Activated T-helper 1 cell treated with anti-CD3 and anti-CD28 coated beads, Interleukin-12 subunit alpha, Interleukin-12 subunit beta, Interleukin-2, Interleukin-4 antibody, amounts not matched to agents 30 ng/mL and 10 ng/mL and 1 ng/mL, durations not matched to agents 14 hours and 24 hours and 36 hours (primary cell): ENCODE measurements at regions not wholly inside any gene's neighbourhood (a gene's known extent, or its start where the extent isn't known, plus 50 kb on each side); places are given as distances from the start of the nearest gene placed in this dataset.

Source experiments
- DNase-seq: peaks from one replicate; pipeline ENCODE4 v3.0.0; 2021; ENCODE audit warnings: low spot score
- H3K27ac Mint-ChIP-seq: one replicate; pipeline ENCODE4 v1.8.0; 2021; ENCODE audit warnings: mild to moderate bottlenecking, mixed read lengths
- H3K27me3 Mint-ChIP-seq: one replicate; pipeline ENCODE4 v1.8.0; 2022; ENCODE audit warnings: mild to moderate bottlenecking, moderate library complexity, mixed read lengths; ENCODE audit not compliant: insufficient read depth
- H3K36me3 Mint-ChIP-seq: one replicate; pipeline ENCODE4 v1.8.0; 2021; ENCODE audit warnings: low read depth, mixed read lengths
- H3K4me1 Mint-ChIP-seq: one replicate; pipeline ENCODE4 v1.8.0; 2021; ENCODE audit warnings: low read depth, mixed read lengths
- H3K4me3 Mint-ChIP-seq: one replicate; pipeline ENCODE4 v1.8.0; 2021; ENCODE audit warnings: mild to moderate bottlenecking, moderate library complexity, mixed read lengths
- H3K9me3 Mint-ChIP-seq: one replicate; pipeline ENCODE4 v1.8.0; 2021; ENCODE audit warnings: mixed read lengths
- intact Hi-C: fragments of 100-400 bp; cut with micrococcal nuclease; formaldehyde crosslinking; loops from one replicate; pipeline ENCODE4 v1.15.1; 2024

DNA sequence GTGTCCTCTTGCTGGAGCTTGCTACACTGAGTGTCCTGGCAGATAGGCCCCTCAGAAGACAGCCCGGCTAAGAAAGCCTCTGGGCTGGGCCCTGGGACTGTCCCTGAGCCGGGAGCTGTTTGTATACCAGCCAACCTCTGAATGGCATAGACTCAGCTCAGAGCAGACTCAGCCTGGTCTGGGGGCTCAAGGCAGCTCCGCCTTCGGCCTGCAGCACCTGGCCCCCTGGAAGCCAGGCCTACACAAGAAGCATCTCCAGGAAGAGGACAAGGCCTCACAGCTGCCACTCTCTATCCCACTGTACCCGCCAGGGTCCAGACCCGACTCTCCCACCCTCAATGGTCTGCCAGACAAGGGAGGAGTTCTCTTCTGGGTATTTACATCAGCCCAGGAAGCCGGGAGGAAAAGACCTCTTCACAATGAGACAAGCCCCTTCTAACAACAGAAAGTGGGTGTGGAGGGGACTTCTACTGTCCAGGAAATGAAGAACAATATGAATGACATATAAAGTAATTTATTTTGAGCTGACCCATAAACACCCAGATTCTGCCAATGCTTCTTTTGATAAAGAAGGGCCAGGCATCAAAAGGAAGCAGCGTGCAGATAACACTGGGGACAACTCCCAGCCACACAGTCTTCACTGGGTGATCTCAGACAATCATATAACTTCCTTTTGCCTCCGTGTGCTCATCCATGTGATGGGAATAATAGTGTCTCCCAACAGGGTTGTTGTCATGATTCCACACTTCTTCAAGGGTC lies 110.2 kb downstream of the TPRA1 start:
- H3K4me1 Mint-ChIP-seq = peaks cover 18% of the 10 kb centered on the region
- no peaks in the 10 kb centered on the region for H3K36me3 Mint-ChIP-seq
- H3K27ac Mint-ChIP-seq = no peak overlapping the region
- intact Hi-C loops = no loop called here
- DNase-seq = no peak
- H3K9me3 Mint-ChIP-seq = no peaks in the 10 kb centered on the region
- no peak overlapping the region for H3K4me3 Mint-ChIP-seq
- H3K27me3 Mint-ChIP-seq = peaks cover 19% of the 10 kb centered on the region

DNA sequence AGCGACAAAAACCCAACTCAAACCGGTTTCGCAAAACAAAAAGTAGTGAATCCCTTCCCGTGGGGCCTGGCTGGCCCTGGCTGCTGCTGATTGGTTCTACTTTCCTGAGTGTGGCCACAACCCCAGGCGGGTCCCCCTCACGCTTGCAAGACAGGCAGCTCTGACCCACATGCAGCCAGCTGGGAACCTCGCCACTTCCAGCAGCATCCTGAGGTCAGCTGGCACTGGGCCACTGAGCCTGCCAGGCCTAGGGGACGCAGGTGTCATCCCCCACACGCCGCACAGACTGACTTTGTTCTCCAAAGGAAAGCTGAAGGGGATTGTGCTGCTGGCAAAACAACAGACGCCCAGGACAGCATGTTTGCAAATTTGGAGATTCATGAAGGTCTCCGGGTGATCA lies 111.1 kb downstream of the TPRA1 start:
- no peaks in the 10 kb centered on the region for H3K36me3 Mint-ChIP-seq
- intact Hi-C loops = no loop called here
- no peak overlapping the region for H3K27ac Mint-ChIP-seq

DNA sequence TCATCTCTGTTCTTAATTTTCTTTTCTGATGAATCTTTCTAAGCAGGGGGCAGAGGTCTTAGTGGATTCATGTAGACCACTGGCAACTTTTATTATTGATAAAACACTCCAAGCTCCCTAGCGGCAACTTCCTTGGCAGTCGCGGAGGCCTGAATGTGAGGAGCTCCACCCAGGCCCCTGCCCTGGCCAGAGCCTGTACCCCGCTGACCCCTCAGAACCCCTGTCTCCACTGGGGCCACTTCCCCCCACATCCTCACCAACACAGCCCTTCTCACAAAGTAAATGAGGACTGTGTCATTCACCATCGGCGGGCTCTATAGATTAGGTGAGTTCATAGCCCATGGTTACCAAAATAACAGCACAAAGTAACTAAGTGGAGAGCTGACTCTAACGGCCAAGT lies 111.6 kb downstream of the TPRA1 start:
- Mint-ChIP-seq H3K9me3 (no peaks in the 10 kb centered on the region), H3K4me3 (no peak overlapping the region), H3K36me3 (no peaks in the 10 kb centered on the region), H3K27ac (no peak overlapping the region), H3K4me1 (peaks cover 11% of the 10 kb centered on the region), H3K27me3 (peaks cover 24% of the 10 kb centered on the region)
- intact Hi-C loops = no loop called here
- no peak for DNase-seq

More for the DNA sequence above, 111.1 kb downstream of the TPRA1 start:
- Mint-ChIP-seq H3K4me3 (no peak overlapping the region), H3K9me3 (no peaks in the 10 kb centered on the region), H3K4me1 (peaks cover 11% of the 10 kb centered on the region), H3K27me3 (peaks cover 23% of the 10 kb centered on the region)
- DNase-seq = no peak

DNA sequence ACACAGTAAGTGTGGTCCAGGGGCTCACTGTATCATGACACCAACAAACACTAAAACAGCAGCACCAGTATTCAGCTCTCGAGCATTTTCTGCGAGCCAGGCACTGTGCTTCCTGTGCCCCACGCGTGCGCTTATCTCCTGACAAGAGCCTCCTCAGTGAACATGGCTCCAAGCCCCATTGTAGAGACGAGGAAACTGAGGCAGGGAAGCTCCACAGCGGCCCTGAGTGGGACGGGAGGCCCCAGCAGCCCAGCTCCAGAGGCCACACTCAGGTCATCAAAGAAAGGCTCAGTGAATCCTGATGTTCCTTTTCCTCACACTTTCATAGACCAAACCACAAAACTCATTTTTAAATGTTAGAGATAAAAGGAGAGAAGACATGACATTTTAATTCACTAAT lies 113.1 kb downstream of the TPRA1 start:
- Mint-ChIP-seq H3K9me3 (no peaks in the 10 kb centered on the region), H3K27me3 (peaks cover 21% of the 10 kb centered on the region), H3K27ac (no peak overlapping the region), H3K4me1 (no peaks in the 10 kb centered on the region), H3K4me3 (no peak overlapping the region), H3K36me3 (no peaks in the 10 kb centered on the region)
- intact Hi-C loops = no loop called here
- DNase-seq = no peak

DNA sequence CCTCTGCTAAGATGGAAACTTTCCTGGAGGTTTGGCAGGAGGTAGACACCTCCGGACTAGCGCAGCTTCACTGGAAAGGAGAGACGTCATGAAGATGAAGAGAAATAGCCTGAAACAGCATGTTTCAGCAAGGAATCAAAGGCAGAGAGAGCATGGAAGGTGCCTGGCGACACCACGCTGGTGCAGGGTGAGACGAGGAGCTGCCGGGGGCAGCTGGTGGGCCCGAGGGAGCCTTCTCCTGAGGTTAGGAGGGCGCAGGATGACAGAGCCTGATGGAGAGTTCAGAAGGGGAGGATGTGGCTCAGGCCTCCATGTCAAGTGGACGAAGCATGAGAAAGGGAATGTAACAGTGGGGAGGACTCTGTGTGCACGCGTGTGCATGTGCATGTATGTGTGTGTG lies 113.6 kb downstream of the TPRA1 start:
- DNase-seq = no peak
- Mint-ChIP-seq H3K36me3 (no peaks in the 10 kb centered on the region), H3K27me3 (peaks cover 19% of the 10 kb centered on the region), H3K9me3 (no peaks in the 10 kb centered on the region), H3K27ac (no peak overlapping the region), H3K4me3 (no peak overlapping the region), H3K4me1 (no peaks in the 10 kb centered on the region)
- intact Hi-C loops = no loop called here

DNA sequence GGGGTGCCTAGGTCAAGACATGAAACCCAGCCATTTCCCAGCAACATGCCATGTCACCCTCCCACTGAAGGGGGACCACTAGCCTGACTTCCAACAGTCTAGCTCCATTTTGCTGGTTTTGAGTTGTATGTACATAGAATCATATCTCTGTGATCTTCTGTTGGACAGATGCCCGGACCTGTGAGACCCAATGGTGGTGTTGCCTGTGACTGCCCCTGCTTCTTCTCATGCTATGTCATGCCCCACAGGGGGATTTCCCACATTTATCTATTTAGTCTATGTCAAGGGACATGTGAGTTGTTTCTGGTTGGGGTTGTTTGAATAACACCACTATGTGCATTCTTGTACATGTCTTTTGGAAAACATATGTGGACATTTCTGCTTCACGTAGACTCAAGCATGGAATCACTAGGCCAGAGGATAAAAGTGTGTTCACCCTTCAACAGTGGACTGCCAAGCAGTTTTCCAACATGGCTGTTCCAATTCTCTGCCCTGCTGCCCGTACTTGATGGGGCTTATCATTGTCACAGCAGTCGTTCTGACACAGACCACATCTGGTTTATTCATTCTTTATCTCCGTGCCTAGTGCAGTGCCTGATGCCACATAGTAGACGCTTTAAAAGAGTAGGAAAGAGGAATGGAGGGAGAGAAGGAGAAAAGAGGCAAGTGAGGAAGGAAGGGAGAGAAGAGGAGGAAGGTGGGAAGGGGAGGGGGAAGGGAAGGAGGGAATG lies 114.4 kb downstream of the TPRA1 start:
- no peaks in the 10 kb centered on the region for H3K9me3 Mint-ChIP-seq
- no peak for DNase-seq
- no peak overlapping the region for H3K27ac Mint-ChIP-seq
- no peaks in the 10 kb centered on the region for H3K4me1 Mint-ChIP-seq
- no peak overlapping the region for H3K4me3 Mint-ChIP-seq
- intact Hi-C loops = no loop called here
- peaks cover 14% of the 10 kb centered on the region for H3K27me3 Mint-ChIP-seq
- H3K36me3 Mint-ChIP-seq = no peaks in the 10 kb centered on the region

DNA sequence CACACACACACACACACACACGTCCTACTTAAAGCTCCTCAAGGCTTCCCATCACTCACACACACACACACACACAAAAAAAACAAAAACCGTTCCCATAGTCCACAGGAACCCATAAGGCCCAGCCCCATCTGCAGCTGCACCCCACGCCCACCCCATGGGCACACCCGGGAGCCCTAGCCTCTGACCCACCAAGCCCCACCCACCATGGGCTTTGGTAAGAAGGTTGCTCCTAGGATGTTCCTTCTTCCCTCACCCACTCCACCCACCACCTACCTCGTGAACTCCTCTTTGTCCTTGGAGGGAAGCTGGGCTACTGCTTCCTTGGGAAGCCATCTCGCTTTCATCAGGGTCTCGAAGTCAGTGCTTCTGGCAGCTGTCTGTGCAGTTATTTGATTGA lies 115.1 kb downstream of the TPRA1 start:
- intact Hi-C loops = no loop called here
- no peak for DNase-seq
- no peaks in the 10 kb centered on the region for H3K9me3 Mint-ChIP-seq
- peaks cover 14% of the 10 kb centered on the region for H3K27me3 Mint-ChIP-seq
- no peak overlapping the region for H3K27ac Mint-ChIP-seq
- H3K4me3 Mint-ChIP-seq = no peak overlapping the region
- H3K36me3 Mint-ChIP-seq = no peaks in the 10 kb centered on the region
- no peaks in the 10 kb centered on the region for H3K4me1 Mint-ChIP-seq

DNA sequence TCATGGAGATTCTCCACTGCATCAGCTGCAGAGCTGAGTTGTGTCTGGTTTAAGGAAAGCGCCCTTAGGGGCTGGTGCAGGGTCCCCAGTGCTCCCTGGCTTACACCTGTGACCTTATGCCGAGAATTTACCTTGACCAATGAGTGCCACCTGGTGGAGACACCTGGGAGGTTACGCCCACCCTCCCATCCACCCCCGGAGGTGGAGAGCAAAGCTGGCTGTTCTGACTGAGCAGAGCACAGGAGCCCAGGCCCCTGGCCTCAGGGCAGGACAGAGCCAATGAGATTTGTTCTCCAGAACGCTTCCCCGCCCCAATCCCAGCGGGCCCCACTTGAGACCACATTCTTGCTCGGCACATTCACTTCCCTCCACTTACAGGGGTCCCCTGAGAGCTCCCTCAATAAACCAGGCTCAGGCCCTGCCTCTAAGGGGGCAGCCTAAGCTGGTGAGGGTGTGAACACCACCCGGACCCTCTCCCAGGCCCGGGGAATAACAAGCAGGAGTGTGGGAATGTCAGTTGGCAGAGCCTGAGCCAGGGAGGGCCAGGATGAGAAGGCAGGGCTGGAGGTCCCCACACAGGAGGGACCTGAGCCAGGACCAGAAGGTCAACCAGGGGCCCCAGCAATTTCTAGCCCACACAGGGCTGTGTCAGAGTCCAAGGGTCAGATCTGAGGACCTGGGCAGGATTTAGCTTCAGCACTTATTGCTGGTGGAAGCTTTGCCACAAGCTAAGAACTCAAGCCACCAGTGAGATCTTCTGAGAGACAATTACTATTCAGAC lies 117.1 kb downstream of the TPRA1 start:
- peaks cover 8% of the 10 kb centered on the region for H3K27me3 Mint-ChIP-seq
- H3K27ac Mint-ChIP-seq = no peak overlapping the region
- DNase-seq = no peak
- no peak overlapping the region for H3K4me3 Mint-ChIP-seq
- intact Hi-C loops = loop anchor here (5.0 kb wide), 2 partner anchors 491 to 796 kb away; partner anchors contain the start of gene PLXNA1
- H3K36me3 Mint-ChIP-seq = no peaks in the 10 kb centered on the region
- H3K9me3 Mint-ChIP-seq = no peaks in the 10 kb centered on the region
- no peaks in the 10 kb centered on the region for H3K4me1 Mint-ChIP-seq

DNA sequence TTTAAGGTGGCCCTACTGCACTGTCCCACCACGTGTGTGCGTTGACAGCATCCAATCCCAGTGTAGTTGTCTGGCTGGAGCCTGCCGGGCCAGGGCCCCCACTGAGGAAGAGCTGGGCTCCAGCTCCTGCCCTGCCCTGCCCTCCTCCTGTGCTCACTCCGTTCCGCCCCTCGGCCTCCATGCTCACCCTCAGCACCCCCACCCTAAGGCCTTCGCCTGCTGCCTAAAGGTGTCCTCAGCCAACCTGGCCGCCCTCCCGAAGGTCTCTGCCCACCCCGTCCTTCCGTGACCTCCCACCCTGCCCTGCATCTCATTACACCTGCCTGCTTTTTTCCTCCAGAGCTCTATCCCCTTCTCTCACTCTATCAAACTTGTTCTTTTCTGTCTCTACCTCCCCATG lies 118.0 kb downstream of the TPRA1 start:
- H3K4me3 Mint-ChIP-seq = no peak overlapping the region

DNA sequence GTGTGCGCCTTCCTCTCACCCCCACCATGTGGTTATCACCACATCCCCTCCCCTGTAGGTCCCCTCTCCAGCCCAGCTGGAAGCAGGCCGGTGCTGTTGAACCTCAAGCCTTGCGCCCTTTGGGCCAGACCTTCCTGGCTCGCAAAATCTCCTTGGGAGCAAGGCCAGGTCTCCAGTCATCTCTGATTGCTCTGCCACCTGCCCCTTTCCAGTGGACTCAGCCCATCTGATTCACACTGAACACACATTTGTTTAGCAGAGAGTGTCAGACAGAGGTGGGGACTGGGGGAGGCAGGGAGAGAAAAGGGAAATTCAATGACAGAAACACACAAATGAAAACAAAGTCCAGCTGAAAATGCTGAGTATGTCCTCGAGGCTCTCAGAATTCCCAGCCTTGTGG lies 119.4 kb downstream of the TPRA1 start:
- intact Hi-C loops = loop anchor here (5.0 kb wide), 2 partner anchors 489 to 794 kb away; partner anchors contain the start of gene PLXNA1
- H3K27me3 Mint-ChIP-seq = peaks cover 6% of the 10 kb centered on the region
- H3K4me3 Mint-ChIP-seq = no peak overlapping the region
- H3K9me3 Mint-ChIP-seq = no peaks in the 10 kb centered on the region
- H3K36me3 Mint-ChIP-seq = no peaks in the 10 kb centered on the region
- DNase-seq = no peak
- no peak overlapping the region for H3K27ac Mint-ChIP-seq
- H3K4me1 Mint-ChIP-seq = no peaks in the 10 kb centered on the region

More for the DNA sequence above, 118.0 kb downstream of the TPRA1 start:
- Mint-ChIP-seq H3K27ac (no peak overlapping the region), H3K4me1 (no peaks in the 10 kb centered on the region), H3K9me3 (no peaks in the 10 kb centered on the region), H3K27me3 (peaks cover 8% of the 10 kb centered on the region), H3K36me3 (no peaks in the 10 kb centered on the region)
- intact Hi-C loops = loop anchor here (5.0 kb wide), 2 partner anchors 490 to 795 kb away; partner anchors contain the start of gene PLXNA1
- DNase-seq = no peak

DNA sequence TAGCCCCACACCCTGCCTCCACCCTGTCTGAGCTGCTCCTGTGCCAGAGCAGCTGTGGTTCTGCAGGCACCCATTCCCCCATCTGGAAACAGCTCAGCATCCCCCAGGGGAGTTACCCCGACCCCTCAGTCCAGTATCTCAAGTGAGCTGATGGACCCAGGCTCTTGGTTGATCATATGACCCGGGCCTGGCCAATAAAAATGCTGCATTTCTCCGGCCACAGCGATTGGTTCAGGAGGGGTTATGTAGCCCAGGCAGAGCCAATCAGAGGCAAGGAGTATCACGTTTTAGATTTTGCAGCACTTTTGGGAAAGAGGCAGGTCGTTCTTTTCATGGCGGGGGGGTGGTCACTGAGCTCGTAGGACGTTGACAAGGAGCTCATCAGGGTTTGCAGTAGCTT lies 120.8 kb downstream of the TPRA1 start:
- no peaks in the 10 kb centered on the region for H3K4me1 Mint-ChIP-seq
- DNase-seq = no peak
- H3K27ac Mint-ChIP-seq = no peak overlapping the region
- intact Hi-C loops = loop anchor here (5.0 kb wide), 2 partner anchors 487 to 792 kb away; partner anchors contain the start of gene PLXNA1
- no peaks in the 10 kb centered on the region for H3K9me3 Mint-ChIP-seq
- H3K4me3 Mint-ChIP-seq = no peak overlapping the region
- H3K36me3 Mint-ChIP-seq = no peaks in the 10 kb centered on the region
- H3K27me3 Mint-ChIP-seq = peaks cover 5% of the 10 kb centered on the region

DNA sequence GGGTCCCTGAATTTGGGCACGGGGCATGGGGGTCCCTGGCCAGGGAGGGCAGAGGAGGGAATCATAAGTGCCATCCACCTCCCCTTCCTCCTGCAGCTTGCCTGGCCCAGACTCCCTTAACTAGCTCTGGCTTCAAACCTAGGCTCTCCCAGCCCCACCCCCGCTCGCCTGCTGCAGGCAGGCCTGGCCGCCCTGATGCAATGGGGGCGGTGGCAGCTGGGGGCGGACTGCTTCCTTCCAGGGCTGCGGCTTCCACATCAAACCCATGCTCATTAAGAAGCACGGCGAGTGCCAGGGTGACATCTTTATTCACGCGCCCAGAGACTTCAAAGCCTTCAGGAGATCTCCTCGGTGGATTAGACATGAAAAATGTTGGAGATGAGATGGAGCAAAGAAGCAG lies 123.1 kb downstream of the TPRA1 start:
- Mint-ChIP-seq H3K4me1 (no peaks in the 10 kb centered on the region), H3K27ac (no peak overlapping the region), H3K36me3 (no peaks in the 10 kb centered on the region), H3K4me3 (no peak overlapping the region), H3K9me3 (no peaks in the 10 kb centered on the region), H3K27me3 (peaks cover 2% of the 10 kb centered on the region)
- intact Hi-C loops = no loop called here
- DNase-seq = no peak

DNA sequence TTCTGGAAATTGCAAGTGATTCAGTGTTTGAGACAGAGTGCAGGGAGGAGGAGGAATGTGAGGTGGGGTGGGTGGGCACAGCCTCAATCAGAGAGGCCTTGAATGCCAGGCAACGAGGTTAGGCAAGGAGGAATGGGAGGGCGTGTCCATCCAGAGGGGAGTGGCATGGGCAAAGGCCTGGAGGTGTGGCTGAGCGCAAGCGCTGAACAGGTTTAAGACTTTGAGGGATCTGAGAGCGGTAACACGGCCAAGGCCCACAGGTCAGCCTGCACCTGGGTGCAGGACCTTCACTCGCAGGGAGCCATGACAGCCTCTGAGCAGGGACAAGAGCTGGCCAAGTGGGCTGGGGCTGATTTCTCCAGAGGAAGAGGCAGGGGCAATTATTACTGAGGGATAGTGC lies 125.9 kb downstream of the TPRA1 start:
- H3K4me3 Mint-ChIP-seq = no peak overlapping the region
- H3K27me3 Mint-ChIP-seq = peaks cover 2% of the 10 kb centered on the region
- no peak for DNase-seq
- no peaks in the 10 kb centered on the region for H3K4me1 Mint-ChIP-seq
- no peaks in the 10 kb centered on the region for H3K9me3 Mint-ChIP-seq
- H3K27ac Mint-ChIP-seq = no peak overlapping the region
- intact Hi-C loops = no loop called here
- H3K36me3 Mint-ChIP-seq = no peaks in the 10 kb centered on the region
